ENCODE measurements at regions not wholly inside any gene's neighbourhood (a gene's known extent, or its start where the extent isn't known, plus 50 kb on each side); places are given as distances from the start of the nearest gene placed in this dataset.

DNA sequence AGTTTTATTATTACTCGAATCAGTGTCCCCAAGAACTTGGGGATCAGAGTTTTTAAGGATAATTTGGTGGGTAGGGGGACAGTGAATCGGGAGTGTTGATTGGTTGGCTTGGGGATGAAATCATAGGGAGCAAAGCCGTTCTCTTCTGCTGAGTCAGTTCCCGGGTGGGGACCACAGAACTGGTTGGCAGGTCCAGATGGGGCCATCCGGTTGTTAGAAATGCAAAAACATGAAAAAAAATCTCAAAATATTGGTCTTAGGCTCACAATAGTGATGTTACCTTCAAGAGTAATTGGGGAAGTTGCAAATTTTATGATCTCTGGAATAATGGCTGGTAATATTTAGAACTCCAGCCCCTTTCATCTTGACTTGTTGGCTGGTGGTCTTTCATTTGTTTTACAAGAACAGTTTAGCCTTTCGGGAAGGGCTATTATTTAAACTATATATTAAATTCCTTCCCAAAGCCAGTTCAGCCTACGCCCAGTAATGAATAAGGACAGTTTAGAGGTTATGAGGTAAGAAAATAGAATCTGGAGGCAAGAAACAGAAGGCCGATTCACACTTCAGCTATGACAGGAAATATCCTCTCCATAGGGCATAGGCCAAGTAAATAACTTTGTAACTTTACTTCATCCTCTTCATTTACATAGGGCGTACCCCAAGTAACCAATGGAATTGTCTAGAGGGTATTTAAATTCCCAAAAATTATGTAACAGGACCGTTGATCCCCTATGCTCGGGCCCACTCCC is 164.1 kb upstream of the STS start:
- H3K9me3 ChIP-seq: no peaks in the 10 kb centered on the region
- no peak overlapping the region for H3K27ac ChIP-seq
- DNase-seq: no peak
- H3K4me3 ChIP-seq: no peak overlapping the region
- WGBS, 2 donors: 80 to 84% methylated on average over 11 of the region's 11 CpGs
- H3K27me3 ChIP-seq: no peaks in the 10 kb centered on the region
- intact Hi-C loops (cut with DNase I; ENCODE audit: low total_unique reads): no loop called here
- H3K4me1 ChIP-seq: no peaks in the 10 kb centered on the region
- no peaks in the 10 kb centered on the region for H3K36me3 ChIP-seq (ENCODE audit: low read depth, missing control alignments)
- TF ChIP-seq POLR2A (IDR thresholded peaks at IDR 0.05): no peak
- TF ChIP-seq, protein P1, sequence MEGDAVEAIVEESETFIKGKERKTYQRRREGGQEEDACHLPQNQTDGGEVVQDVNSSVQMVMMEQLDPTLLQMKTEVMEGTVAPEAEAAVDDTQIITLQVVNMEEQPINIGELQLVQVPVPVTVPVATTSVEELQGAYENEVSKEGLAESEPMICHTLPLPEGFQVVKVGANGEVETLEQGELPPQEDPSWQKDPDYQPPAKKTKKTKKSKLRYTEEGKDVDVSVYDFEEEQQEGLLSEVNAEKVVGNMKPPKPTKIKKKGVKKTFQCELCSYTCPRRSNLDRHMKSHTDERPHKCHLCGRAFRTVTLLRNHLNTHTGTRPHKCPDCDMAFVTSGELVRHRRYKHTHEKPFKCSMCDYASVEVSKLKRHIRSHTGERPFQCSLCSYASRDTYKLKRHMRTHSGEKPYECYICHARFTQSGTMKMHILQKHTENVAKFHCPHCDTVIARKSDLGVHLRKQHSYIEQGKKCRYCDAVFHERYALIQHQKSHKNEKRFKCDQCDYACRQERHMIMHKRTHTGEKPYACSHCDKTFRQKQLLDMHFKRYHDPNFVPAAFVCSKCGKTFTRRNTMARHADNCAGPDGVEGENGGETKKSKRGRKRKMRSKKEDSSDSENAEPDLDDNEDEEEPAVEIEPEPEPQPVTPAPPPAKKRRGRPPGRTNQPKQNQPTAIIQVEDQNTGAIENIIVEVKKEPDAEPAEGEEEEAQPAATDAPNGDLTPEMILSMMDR (IDR thresholded peaks at IDR 0.05): no peak

DNA sequence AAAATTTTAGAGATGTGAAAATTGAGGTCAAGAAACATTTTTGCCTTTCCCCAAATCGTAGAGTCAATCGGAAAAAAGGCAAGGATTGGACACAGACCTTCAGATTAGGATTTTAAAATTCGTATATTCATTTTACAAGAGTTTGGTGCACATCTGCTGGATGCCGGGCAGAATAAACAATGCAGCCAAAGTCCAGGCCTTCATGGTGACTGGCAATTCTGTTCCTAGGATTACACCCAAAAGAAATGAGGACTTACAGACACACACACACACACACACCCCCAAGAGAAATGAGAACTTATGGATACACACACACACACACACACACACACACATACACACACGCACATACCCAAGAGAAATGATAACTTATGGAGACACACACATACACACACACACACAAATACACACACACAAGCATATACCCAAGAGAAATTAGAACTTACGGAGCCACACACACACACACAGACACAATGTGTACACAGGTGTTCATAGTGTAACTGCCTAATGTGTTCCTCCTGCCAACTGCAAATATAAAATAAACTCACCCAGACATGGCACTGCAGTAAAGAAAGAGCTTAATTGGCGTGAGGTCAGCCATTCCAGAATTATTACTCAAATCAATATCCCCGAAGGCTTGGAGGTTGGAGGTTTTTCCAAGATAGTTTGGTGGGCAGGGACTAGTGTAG is 165.7 kb upstream of the STS start:
- no peak overlapping the region for H3K4me3 ChIP-seq
- 89 to 95% methylated on average over 4 to 8 of the region's 8 CpGs for WGBS, 2 donors
- H3K27ac ChIP-seq: no peak overlapping the region
- no peaks in the 10 kb centered on the region for H3K9me3 ChIP-seq
- intact Hi-C loops (cut with DNase I; ENCODE audit: low total_unique reads): no loop called here
- H3K36me3 ChIP-seq (ENCODE audit: low read depth, missing control alignments): no peaks in the 10 kb centered on the region
- TF ChIP-seq POLR2A (IDR thresholded peaks at IDR 0.05): no peak
- TF ChIP-seq, protein P1 (IDR thresholded peaks at IDR 0.05): no peak
- H3K27me3 ChIP-seq: no peaks in the 10 kb centered on the region
- no peak for DNase-seq
- H3K4me1 ChIP-seq: no peaks in the 10 kb centered on the region

GRCh38 chrX:6980981-6981380 is 166.5 kb upstream of the STS start:
- no peak for TF ChIP-seq POLR2A (IDR thresholded peaks at IDR 0.05)
- TF ChIP-seq, protein P1 (IDR thresholded peaks at IDR 0.05): no peak
- intact Hi-C loops (cut with DNase I; ENCODE audit: low total_unique reads): no loop called here
- DNase-seq: no peak
- Histone ChIP-seq H3K4me3 (no peak overlapping the region), H3K4me1 (no peaks in the 10 kb centered on the region), H3K36me3 (ENCODE audit: low read depth, missing control alignments) (no peaks in the 10 kb centered on the region), H3K27me3 (no peaks in the 10 kb centered on the region), H3K27ac (no peak overlapping the region), H3K9me3 (no peaks in the 10 kb centered on the region)
- WGBS, 2 donors: 93 to 100% methylated on average over 2 of the region's 2 CpGs

DNA sequence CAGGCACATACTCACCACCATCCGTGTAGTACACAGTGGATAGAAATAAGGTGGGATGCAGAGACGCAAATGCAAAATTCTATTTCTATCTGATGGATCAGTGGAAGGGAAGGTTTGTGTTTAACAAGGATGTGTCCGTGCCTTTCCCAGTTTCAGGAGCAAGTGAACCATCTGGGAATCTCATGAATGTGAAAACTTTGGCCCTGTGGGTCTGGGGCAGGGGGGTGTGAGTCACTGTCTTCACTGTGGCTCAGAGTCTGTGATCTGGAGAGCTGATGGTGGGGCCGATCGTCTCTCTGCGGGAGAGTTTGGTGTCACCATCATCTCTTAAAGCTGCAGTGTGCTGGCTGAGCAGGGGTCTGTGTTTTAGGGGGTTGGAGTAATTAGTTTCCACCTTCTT is 179.3 kb upstream of the STS start:
- 54 to 76% methylated on average over 6 of the region's 6 CpGs for WGBS, 2 donors
- Histone ChIP-seq H3K9me3 (no peaks in the 10 kb centered on the region), H3K36me3 (ENCODE audit: low read depth, missing control alignments) (no peaks in the 10 kb centered on the region), H3K27me3 (no peaks in the 10 kb centered on the region), H3K4me1 (no peaks in the 10 kb centered on the region), H3K4me3 (no peak overlapping the region), H3K27ac (no peak overlapping the region)
- DNase-seq: no peak
- TF ChIP-seq POLR2A (IDR thresholded peaks at IDR 0.05): no peak
- TF ChIP-seq, protein P1 (IDR thresholded peaks at IDR 0.05): no peak
- intact Hi-C loops (cut with DNase I; ENCODE audit: low total_unique reads): no loop called here

All from testis (tissue), 2 donors.